HG03469 (cell line): ENCODE measurements at regions not wholly inside any gene's neighbourhood (a gene's known extent, or its start where the extent isn't known, plus 50 kb on each side); places are given as distances from the start of the nearest gene placed in this dataset.

ENCODE experiments used
- ATAC-seq: cut with Tn5 transposase; IDR thresholded peaks from one replicate; pipeline ENCODE4 v1.9.1; 2021; ENCODE audit warnings: mild to moderate bottlenecking, moderate library complexity, moderate number of reproducible peaks; ENCODE audit not compliant: unreplicated experiment

GRCh38 chr9:108656566-108656965 is 199.2 kb downstream of the ACTL7B start:
- ATAC-seq: no peak

- no peak for ATAC-seq
Measured at GRCh38 chr9:108655818-108656217, 200.0 kb downstream of the ACTL7B start.

GRCh38 chr9:108654566-108654965 is 201.2 kb downstream of the ACTL7B start:
- ATAC-seq: no peak

GRCh38 chr9:108652851-108653250 is 202.9 kb downstream of the ACTL7B start:
- ATAC-seq: no peak

GRCh38 chr9:108650826-108651225 is 205.0 kb downstream of the ACTL7B start:
- ATAC-seq: no peak

- ATAC-seq: no peak
Measured at GRCh38 chr9:108645520-108645919, 210.3 kb downstream of the ACTL7B start.

GRCh38 chr9:108643731-108644510 is 211.9 kb downstream of the ACTL7B start:
- no peak for ATAC-seq

- no peak for ATAC-seq
Measured at GRCh38 chr9:108642871-108643270, 212.9 kb downstream of the ACTL7B start.

- no peak for ATAC-seq
Measured at GRCh38 chr9:108640230-108640629, 215.6 kb downstream of the ACTL7B start.

- ATAC-seq: no peak
Measured at GRCh38 chr9:108639696-108640095, 216.1 kb downstream of the ACTL7B start.

GRCh38 chr9:108639091-108639490 is 216.7 kb downstream of the ACTL7B start:
- ATAC-seq: no peak

GRCh38 chr9:108637340-108637739 is 218.4 kb downstream of the ACTL7B start:
- no peak for ATAC-seq

GRCh38 chr9:108636013-108636412 is 219.8 kb downstream of the ACTL7B start:
- ATAC-seq: no peak

- ATAC-seq: no peak
Measured at GRCh38 chr9:108634672-108635462, 220.9 kb downstream of the ACTL7B start.

- ATAC-seq: no peak
Measured at GRCh38 chr9:108634204-108634603, 221.6 kb downstream of the ACTL7B start.

- ATAC-seq: no peak
Measured at GRCh38 chr9:108631496-108632285, 224.1 kb downstream of the ACTL7B start.

GRCh38 chr9:108628316-108628715 is 227.5 kb downstream of the ACTL7B start:
- no peak for ATAC-seq

GRCh38 chr9:108626743-108627142 is 229.0 kb downstream of the ACTL7B start:
- no peak for ATAC-seq

- ATAC-seq: no peak
Measured at GRCh38 chr9:108621991-108622855, 233.6 kb downstream of the ACTL7B start.

- no peak for ATAC-seq
Measured at GRCh38 chr9:108620767-108621166, 235.0 kb downstream of the ACTL7B start.
